HG03108 (cell line): ENCODE measurements at regions not wholly inside any gene's neighbourhood (a gene's known extent, or its start where the extent isn't known, plus 50 kb on each side); places are given as distances from the start of the nearest gene placed in this dataset.

ENCODE experiments used
- ATAC-seq: cut with Tn5 transposase; IDR thresholded peaks from one replicate; pipeline ENCODE4 v1.9.1; 2021; ENCODE audit warnings: moderate library complexity; ENCODE audit not compliant: unreplicated experiment

- no peak for ATAC-seq
These were observed 255.0 kb downstream of the TXNL1 start for GRCh38 chr18:56383349-56383748.

DNA sequence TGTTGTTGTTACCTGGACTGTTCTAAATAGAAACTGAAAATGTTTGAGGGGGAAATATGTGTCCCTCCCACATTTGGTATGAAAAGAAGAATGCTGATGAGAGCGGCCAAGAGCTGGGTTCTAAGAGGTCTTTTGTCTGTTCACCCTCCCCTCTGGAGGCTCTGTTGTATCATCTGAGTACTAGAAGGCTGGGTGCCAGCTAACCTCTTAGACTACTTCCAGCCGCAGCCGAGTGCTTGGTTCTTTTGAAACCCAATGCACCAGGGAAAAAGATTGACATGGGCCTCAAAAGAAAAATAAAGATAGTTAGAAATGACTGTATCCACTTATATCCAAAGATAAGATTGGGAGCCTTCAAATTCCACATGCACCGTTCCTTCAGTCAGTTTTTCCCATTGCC is 255.9 kb downstream of the TXNL1 start:
- no peak for ATAC-seq

GRCh38 chr18:56381196-56381595 is 257.2 kb downstream of the TXNL1 start:
- no peak for ATAC-seq

GRCh38 chr18:56380685-56381084 is 257.7 kb downstream of the TXNL1 start:
- no peak for ATAC-seq

- no peak for ATAC-seq
These were observed 259.1 kb downstream of the TXNL1 start for GRCh38 chr18:56379256-56379655.

DNA sequence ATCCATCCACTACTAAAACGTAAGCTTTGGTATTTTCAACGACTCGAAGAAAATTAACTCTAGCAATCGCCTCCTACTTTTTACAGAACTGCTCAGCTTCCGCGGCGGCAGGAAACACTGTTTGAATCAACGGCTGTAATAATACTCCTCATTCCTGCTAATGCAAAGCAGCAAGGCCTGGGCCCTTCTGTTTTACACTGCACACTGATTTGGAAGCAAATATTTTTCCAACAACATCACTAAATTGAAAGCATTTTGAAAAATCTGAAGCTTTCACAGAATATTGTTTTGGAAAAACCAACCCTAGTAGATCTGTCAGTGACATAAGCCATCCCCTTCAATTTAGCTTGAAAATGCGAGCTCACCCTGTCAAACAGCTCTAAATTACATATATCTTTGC is 261.2 kb downstream of the TXNL1 start:
- ATAC-seq = no peak

DNA sequence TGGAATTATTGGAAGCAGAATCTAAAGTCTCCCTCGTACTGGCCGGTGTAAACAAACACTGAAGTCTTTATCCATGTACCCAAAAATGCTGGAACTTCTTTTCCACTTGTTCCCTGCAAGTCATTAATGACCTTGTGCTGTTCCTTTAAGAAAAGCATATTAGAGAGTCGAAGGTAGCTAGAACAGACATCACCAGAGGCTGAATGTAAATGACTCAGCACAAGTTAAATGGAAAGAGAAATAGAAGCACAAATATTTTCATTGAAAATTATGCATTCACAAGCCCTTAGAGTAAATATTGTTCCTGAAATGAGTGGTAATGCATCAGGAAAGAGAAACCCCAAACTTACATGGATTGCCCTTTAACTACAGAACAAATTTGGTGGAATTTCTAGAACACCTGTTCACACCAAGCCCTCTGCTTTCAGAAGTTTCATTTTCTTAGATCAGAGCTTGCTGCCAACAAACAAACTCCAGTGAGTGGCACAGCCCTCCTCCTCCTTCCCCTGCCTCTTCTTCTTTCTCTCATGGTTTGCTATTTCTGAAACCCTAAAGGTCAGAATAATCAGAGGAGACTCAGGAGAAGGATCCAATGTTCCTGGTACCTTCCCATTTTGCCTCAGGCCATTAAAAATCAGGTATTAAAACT is 264.3 kb downstream of the TXNL1 start:
- ATAC-seq = no peak

DNA sequence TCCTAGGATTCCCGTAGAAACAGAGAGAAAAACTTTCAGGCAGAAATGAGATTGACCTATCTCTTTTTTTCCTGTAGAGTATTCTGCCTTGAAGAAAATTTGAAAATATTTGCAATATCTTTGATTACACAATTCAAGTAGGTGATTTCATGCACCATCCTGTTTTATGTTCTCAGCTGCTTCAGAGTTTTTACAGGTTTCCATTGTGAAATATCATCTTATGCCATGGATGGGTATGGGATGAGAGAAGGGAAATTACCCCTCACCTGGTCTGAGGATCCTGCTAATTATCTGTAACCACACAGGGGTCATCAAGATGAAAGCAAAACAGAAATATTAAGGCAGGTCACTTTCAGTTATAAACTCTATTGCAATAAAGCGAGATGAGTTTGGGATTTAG is 264.8 kb downstream of the TXNL1 start:
- no peak for ATAC-seq

GRCh38 chr18:56368066-56368465 is 270.3 kb downstream of the TXNL1 start:
- ATAC-seq = no peak

- ATAC-seq = no peak
These were observed 279.6 kb downstream of the TXNL1 start for GRCh38 chr18:56358608-56359280.

- no peak for ATAC-seq
These were observed 284.6 kb downstream of the TXNL1 start for GRCh38 chr18:56353663-56354260.

- no peak for ATAC-seq
These were observed 286.4 kb downstream of the TXNL1 start for GRCh38 chr18:56351911-56352500.

GRCh38 chr18:56337507-56337906 is 300.9 kb downstream of the TXNL1 start:
- no peak for ATAC-seq

- ATAC-seq = no peak
These were observed 304.6 kb downstream of the TXNL1 start for GRCh38 chr18:56333839-56334238.

DNA sequence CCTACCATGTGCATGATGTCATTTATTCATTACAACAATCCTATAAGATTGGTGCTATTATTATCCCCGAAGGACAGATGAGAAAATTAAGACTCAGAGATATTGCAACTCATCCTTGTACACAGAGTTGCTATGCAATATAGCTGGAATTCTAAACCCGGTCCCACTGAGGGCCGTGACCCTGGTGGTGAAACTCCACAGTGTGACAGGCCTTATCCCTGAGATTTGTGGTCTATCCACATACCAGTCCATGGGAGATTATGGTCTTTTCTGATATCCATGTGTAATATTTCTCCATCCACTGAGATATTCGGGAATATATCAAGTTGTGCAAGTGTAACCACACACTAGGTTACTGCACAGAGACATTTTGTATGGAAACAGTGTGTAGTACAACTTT is 305.2 kb downstream of the TXNL1 start:
- ATAC-seq = no peak

- ATAC-seq = no peak
These were observed 306.0 kb downstream of the TXNL1 start for GRCh38 chr18:56332371-56332770.

- ATAC-seq = no peak
These were observed 307.9 kb downstream of the TXNL1 start for GRCh38 chr18:56330366-56331110.

DNA sequence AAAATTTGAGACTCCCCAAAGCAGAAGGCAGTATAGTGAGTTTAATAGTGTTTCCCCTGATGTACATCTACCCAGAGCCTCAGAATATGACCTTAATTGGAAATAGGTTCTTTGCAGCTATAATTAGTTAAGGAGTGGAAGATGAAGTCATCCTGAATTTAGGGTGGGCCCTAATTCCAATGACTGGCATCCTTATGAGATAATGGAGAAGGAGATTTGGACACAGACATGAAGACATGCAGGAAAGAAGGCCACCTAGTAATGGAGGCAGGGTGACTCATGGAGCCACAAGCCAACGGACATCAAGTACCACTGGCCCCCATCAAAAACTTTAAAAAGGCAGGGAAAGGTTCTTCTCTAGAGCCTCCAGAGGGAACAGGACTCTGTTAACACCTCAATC is 308.9 kb downstream of the TXNL1 start:
- ATAC-seq = no peak

DNA sequence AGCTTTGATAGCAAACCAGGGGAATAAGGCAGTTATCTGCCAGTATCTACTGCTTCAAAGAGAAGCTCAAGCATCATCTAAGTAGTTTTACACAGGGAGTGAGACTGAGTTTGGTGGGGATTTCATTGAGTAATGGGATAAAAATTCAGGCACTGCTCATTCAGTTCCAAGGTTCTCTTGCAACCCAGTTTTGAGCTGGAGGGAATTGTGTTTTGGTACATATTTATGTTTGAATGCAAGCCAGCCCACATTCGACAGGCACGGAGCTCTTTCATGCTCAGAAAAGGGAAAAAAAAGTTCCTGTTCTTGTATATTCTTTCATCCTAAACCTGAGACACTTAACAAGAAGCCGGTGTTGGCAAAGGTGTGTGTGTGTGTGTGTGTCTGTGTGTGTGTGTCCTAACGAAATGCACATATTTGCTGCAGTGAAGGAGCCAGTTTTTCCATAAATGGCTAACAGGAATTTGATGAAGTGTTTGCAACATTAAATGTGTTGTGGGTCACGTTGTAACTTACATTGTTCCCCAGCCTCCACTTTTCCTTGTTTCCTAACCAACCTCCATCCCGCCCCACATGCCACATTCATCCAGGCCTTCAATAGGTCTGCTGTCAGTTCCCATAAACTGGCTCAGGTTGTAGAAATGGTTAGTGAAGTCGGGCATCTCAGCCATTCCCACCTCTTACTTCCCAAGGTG is 311.1 kb downstream of the TXNL1 start:
- ATAC-seq = no peak

DNA sequence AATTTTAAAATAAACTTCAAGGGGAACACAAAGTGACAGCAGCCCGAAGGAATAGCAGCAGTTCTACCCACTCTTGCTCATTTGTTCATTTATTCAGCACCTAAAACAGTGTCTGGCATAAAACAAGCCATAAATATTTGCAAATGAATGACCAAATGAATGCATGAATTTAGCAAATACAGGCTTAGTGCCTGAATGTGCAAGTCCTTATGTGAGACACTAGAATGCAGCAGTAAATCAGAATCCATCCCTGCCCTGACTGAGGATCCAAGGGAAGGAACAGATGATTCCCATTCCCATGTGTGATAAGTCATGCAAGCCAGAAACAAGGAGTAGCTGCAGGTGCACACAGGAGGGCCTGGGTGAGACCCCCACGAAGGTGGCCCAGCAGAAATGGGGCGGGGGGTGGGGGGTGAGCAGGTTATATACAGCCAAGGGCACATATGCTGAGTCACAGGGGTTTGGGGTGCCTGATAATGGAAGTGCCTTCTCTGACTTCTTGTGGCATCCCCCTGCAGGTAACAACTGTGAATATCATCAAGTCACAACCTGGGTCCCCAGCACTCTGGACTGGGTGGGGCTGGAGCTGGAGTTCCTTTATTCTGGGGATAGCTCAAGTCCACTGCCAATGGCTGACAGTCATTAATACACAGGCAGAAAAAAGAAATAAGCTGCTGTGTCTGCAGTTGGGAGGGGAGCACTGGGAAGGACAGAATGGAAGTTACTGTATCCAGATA is 311.9 kb downstream of the TXNL1 start:
- ATAC-seq = no peak
